SK-N-MC (cell line): ENCODE measurements at regions not wholly inside any gene's neighbourhood (a gene's known extent, or its start where the extent isn't known, plus 50 kb on each side); places are given as distances from the start of the nearest gene placed in this dataset.

Experiments
- DNase-seq: peaks from one replicate; pipeline ENCODE4 v3.0.0-alpha.2; 2011; ENCODE audit warnings: low read depth, low spot score
- H3K27ac ChIP-seq: fragments of 200-600 bp; sonication (generic); 2 replicates; pipeline ENCODE4 v1.5.1; 2016; ENCODE audit warnings: mixed run types
- H3K36me3 ChIP-seq: fragments of 200-600 bp; sonication (generic); 2 replicates; pipeline ENCODE4 v1.6.1; 2017; ENCODE audit warnings: antibody characterized with exemption, low read length, mixed read lengths; ENCODE audit not compliant: insufficient read depth
- H3K4me3 ChIP-seq: fragments of 200-600 bp; sonication (generic); 2 replicates; pipeline ENCODE4 v1.5.1; 2016
- H3K9ac ChIP-seq: fragments of 200-600 bp; sonication (generic); 2 replicates; pipeline ENCODE4 v1.8.0; 2017; ENCODE audit warnings: mixed run types, mixed read lengths; ENCODE audit not compliant: insufficient read length
- H3K9me3 ChIP-seq: fragments of 200-600 bp; sonication (generic); 2 replicates; pipeline ENCODE4 v1.6.1; 2017; ENCODE audit warnings: low read depth, mild to moderate bottlenecking, antibody characterized with exemption, low read length, moderate library complexity, mixed read lengths
- EZH2 ChIP-seq: fragments of 200-600 bp; sonication (generic); IDR thresholded peaks from one replicate; pipeline ENCODE4 v1.6.1; 2017; ENCODE audit warnings: antibody characterized with exemption
- FOXP2 ChIP-seq: optimal IDR thresholded peaks from 2 replicates; pipeline ENCODE3; 2011; ENCODE audit warnings: mild to moderate bottlenecking, moderate library complexity; ENCODE audit not compliant: insufficient read depth; ENCODE audit errors: extremely low read length, control extremely low read depth
- POLR2AphosphoS5 ChIP-seq: IDR thresholded peaks from 2 replicates; pipeline ENCODE4 v1.6.1; 2012; ENCODE audit warnings: mild to moderate bottlenecking, low read depth, low read length, borderline replicate concordance

DNA sequence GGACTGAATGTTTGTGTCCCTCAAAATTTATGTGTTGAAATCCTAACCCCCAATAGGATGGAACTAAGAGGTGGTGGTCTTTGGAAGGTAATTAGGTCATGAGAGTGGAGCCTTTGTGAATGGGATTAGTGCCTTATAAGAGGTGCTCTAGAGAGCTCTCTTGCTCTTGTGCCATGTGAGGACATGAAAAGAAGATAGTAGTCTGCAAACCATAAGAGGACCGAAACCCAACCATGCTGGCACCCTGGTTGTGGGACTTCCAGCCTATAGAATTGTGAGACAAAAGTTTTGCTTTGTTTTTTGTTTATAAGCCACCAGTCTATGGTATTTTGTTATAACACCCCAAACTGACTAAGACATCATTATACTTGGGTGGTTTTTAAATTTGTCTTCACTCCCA is 417.1 kb downstream of the ANKRD50 start:
- H3K36me3 ChIP-seq = no peaks in the 10 kb centered on the region
- no peak overlapping the region for H3K9ac ChIP-seq
- H3K9me3 ChIP-seq = no peaks in the 10 kb centered on the region
- H3K27ac ChIP-seq = no peak overlapping the region
- no peak for DNase-seq
- TF ChIP-seq POLR2AphosphoS5 (no peak), FOXP2 (no peak), EZH2 (no peak)
- no peak overlapping the region for H3K4me3 ChIP-seq

DNA sequence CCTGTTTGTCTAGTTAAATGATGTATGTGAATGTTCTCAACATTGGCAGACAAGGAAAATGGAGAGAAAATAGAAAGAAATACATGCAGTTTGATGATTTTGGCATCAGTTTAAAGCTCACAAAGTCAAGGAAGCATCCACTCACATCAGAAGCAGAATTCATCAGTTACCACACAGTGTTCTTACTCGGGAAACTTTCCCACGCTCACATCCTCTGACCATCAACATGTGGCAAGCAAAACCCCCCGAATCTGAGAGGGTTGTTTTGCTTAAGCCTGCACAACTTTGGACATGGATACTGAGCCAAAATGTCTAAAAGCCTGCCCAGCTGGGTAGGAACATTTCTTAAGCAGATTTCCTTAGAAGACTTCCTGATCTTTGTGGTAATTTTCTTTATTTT is 407.6 kb downstream of the ANKRD50 start:
- no peaks in the 10 kb centered on the region for H3K9me3 ChIP-seq
- no peak overlapping the region for H3K27ac ChIP-seq
- H3K9ac ChIP-seq = no peak overlapping the region
- no peak for TF ChIP-seq POLR2AphosphoS5
- no peak for TF ChIP-seq FOXP2
- TF ChIP-seq EZH2 = no peak
- H3K4me3 ChIP-seq = no peak overlapping the region
- no peak for DNase-seq
- no peaks in the 10 kb centered on the region for H3K36me3 ChIP-seq

DNA sequence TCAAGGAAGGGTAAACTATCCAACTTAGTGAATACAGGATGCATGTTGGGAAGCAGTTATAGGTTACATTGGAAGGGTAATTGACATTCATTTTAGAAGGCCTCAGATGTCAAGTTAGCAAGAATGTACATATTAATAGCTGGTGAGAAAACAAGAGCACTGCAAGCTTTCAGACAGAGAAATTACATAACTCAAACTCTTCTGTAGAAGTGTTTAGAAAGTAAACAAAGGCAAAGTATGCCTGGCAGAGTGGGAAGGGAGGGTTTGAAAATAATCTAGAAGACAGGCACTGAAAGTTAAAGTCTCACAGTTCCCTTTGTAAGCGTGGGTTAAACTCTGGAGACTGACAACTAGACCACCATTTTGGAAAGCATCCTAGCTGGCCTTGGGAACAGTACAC is 406.2 kb downstream of the ANKRD50 start:
- H3K9ac ChIP-seq = no peak overlapping the region
- no peaks in the 10 kb centered on the region for H3K36me3 ChIP-seq
- TF ChIP-seq EZH2 = no peak
- H3K4me3 ChIP-seq = no peak overlapping the region
- H3K27ac ChIP-seq = no peak overlapping the region
- DNase-seq = no peak
- H3K9me3 ChIP-seq = no peaks in the 10 kb centered on the region

- TF ChIP-seq FOXP2 (no peak), POLR2AphosphoS5 (no peak; the same call in 1 of the 2 replicates), EZH2 (no peak)
- H3K9ac ChIP-seq = no peak overlapping the region
These were observed 405.4 kb downstream of the ANKRD50 start for GRCh38 chr4:124307143-124307542.

DNA sequence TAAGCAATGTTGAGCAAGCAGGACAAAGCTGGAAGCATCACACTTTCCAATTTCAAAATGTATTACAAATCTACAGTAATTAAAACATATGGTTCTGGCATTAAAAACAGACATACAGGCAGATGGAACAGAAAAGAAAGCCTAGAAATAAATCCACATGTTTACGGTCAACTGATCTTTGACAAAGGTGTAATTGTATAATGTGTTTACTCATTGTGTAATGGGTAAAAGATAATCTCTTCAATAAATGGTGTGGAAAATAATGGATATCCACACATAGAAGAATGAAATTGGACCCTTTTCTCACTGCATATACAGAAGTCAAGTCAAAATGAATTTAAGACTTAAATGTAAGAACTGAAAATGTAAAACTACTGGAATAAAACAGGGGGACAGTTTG is 394.2 kb downstream of the ANKRD50 start:
- TF ChIP-seq POLR2AphosphoS5 (no peak), FOXP2 (no peak), EZH2 (no peak)
- no peak overlapping the region for H3K9ac ChIP-seq
- H3K4me3 ChIP-seq = no peak overlapping the region
- DNase-seq = no peak
- no peaks in the 10 kb centered on the region for H3K36me3 ChIP-seq
- H3K9me3 ChIP-seq = no peaks in the 10 kb centered on the region
- no peak overlapping the region for H3K27ac ChIP-seq

More at GRCh38 chr4:124307143-124307542, 405.4 kb downstream of the ANKRD50 start:
- H3K36me3 ChIP-seq = no peaks in the 10 kb centered on the region
- no peak for DNase-seq
- no peaks in the 10 kb centered on the region for H3K9me3 ChIP-seq
- no peak overlapping the region for H3K27ac ChIP-seq
- H3K4me3 ChIP-seq = no peak overlapping the region

GRCh38 chr4:124321364-124321763 is 391.2 kb downstream of the ANKRD50 start:
- Histone ChIP-seq H3K9ac (no peak overlapping the region), H3K36me3 (no peaks in the 10 kb centered on the region), H3K4me3 (no peak overlapping the region), H3K27ac (no peak overlapping the region), H3K9me3 (no peaks in the 10 kb centered on the region)
- TF ChIP-seq POLR2AphosphoS5 = no peak
- TF ChIP-seq EZH2 = no peak
- no peak for TF ChIP-seq FOXP2
- no peak for DNase-seq

DNA sequence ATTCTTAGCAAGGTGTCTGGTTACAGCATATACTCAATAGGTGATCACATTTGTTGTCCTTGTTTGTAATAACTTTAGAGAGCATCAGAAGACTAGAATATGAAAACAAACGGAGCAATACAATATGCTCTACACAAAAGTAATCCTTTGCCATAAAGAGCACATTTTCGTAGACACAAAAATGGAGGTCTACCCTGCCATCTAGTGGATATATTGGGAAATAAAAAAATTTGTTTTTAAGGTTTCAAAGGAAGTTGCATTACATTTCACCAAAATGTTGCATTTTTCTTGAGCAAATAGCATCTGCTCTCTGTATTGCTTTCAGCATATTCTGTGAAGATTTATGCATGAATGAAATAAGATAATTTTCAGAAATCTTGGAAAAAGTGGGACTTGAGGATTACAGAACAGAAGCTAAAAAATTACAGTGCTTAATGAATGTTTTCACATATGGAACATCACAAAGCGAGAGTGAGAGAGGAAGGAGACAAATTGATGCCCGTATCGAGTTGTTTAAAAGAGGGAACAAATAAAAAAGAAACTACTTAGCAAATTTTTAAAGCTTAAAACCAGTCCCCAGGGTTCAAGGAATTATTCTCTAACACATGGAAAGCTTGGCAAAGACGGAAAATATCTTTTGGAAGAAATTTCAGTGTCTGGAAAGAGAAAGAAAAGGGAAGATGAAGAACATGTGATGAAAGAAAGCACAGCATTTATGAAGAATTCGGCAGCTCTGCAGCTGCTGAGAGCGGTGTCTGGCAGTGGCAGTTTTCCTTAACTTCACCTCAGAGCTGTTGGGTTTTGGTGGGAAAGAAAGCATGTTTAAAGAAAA is 390.1 kb downstream of the ANKRD50 start:
- Histone ChIP-seq H3K4me3 (no peak overlapping the region), H3K9ac (no peak overlapping the region), H3K9me3 (no peaks in the 10 kb centered on the region), H3K27ac (no peak overlapping the region), H3K36me3 (no peaks in the 10 kb centered on the region)
- no peak for TF ChIP-seq FOXP2
- TF ChIP-seq POLR2AphosphoS5 = no peak
- no peak for TF ChIP-seq EZH2
- DNase-seq = no peak

- TF ChIP-seq POLR2AphosphoS5 (no peak), FOXP2 (no peak), EZH2 (no peak)
- no peak overlapping the region for H3K9ac ChIP-seq
- no peak overlapping the region for H3K27ac ChIP-seq
- DNase-seq = no peak
- no peaks in the 10 kb centered on the region for H3K9me3 ChIP-seq
- no peaks in the 10 kb centered on the region for H3K36me3 ChIP-seq
- H3K4me3 ChIP-seq = no peak overlapping the region
These were observed 386.8 kb downstream of the ANKRD50 start for GRCh38 chr4:124325690-124326089.

DNA sequence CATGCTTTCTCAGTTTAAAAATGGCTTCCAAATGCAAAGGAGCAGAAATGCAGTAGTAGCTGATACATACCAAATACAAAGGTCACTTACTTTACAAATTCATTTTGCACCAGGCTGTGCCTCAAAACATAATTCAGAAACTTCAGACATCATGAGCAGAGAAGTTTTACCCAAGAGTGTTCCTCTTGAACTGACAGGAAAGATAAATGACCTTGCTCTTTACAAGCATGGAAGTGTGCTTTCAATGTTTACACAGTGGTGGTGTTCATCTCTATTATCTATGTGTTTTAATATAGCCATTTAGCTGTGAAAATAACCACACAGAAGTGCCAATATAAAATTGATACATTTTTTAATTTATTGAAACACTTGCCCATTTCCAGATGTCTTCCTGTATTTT is 383.4 kb downstream of the ANKRD50 start:
- no peak for DNase-seq
- no peak overlapping the region for H3K4me3 ChIP-seq
- no peaks in the 10 kb centered on the region for H3K9me3 ChIP-seq
- H3K36me3 ChIP-seq = no peaks in the 10 kb centered on the region
- TF ChIP-seq FOXP2 (no peak), POLR2AphosphoS5 (no peak)
- no peak overlapping the region for H3K9ac ChIP-seq
- H3K27ac ChIP-seq = no peak overlapping the region
